CD14-positive monocyte (primary cell): ENCODE measurements at regions not wholly inside any gene's neighbourhood (a gene's known extent, or its start where the extent isn't known, plus 50 kb on each side); places are given as distances from the start of the nearest gene placed in this dataset.

Experiments used
- DNase-seq, 3 donors: peaks; one replicate each; pipeline ENCODE4 v3.0.0-alpha.2; 2011 to 2022
- H2AFZ ChIP-seq: 2 replicates; pipeline ENCODE4 v1.6.0; 2012; ENCODE audit warnings: mild to moderate bottlenecking, low read depth, low read length, inconsistent platforms; ENCODE audit not compliant: insufficient read depth, poor library complexity, severe bottlenecking
- H3K27ac ChIP-seq, 2 donors: 1 replicate in 1 of 2; 2 replicates in 1 of 2; pipeline ENCODE4 v1.5.1; 2012 to 2013; ENCODE audit warnings: low read length in 2 of 2, control low read depth in 1 of 2, inconsistent platforms in 1 of 2, low read depth in 1 of 2, mild to moderate bottlenecking in 1 of 2
- H3K27me3 ChIP-seq, 2 donors: one replicate each; pipeline versions ENCODE4 v1.6.0 to v1.6.1; 2011 to 2013; ENCODE audit warnings: low read length in 2 of 2; ENCODE audit not compliant: control insufficient read depth in 2 of 2, insufficient read depth in 2 of 2
- H3K36me3 ChIP-seq, 2 donors: replicated peaks in 1 of 2; 1 replicate in 1 of 2; 2 replicates in 1 of 2; pipeline versions ENCODE4 v1.5.1 to v1.6.1; 2012 to 2013; ENCODE audit warnings: low read length in 2 of 2, control low read depth in 1 of 2, inconsistent platforms in 1 of 2, mild to moderate bottlenecking in 1 of 2; ENCODE audit not compliant: insufficient read depth in 2 of 2, control insufficient read depth in 1 of 2
- H3K4me1 ChIP-seq, 2 donors: 1 replicate in 1 of 2; 2 replicates in 1 of 2; pipeline versions ENCODE4 v1.5.1 to v1.6.1; 2012 to 2013; ENCODE audit warnings: low read length in 2 of 2, control low read depth in 1 of 2, inconsistent platforms in 1 of 2, mild to moderate bottlenecking in 1 of 2, moderate library complexity in 1 of 2; ENCODE audit not compliant: insufficient read depth in 2 of 2, control insufficient read depth in 1 of 2
- H3K4me2 ChIP-seq: replicated peaks from 2 replicates; pipeline ENCODE3; 2012; ENCODE audit warnings: low read length, moderate library complexity, mild to moderate bottlenecking; ENCODE audit not compliant: poor library complexity, severe bottlenecking; ENCODE audit errors: extremely low read depth
- H3K4me3 ChIP-seq, 3 experiments: fragments of 200-600 bp in 1 of 3; sonication (generic) in 1 of 3; replicated peaks in 1 of 3; 1 replicate in 2 of 3; 2 replicates in 1 of 3; pipeline ENCODE4 v1.5.1; 2011 to 2013; ENCODE audit warnings: low read length in 3 of 3, mild to moderate bottlenecking in 3 of 3, control low read depth in 2 of 3, low read depth in 2 of 3, inconsistent platforms in 1 of 3, moderate library complexity in 1 of 3
- H3K79me2 ChIP-seq: 2 replicates; pipeline ENCODE4 v1.6.0; 2012; ENCODE audit warnings: mild to moderate bottlenecking, control low read depth, inconsistent platforms, low read length, moderate library complexity; ENCODE audit not compliant: insufficient read depth
- H3K9ac ChIP-seq: 2 replicates; pipeline ENCODE4 v1.6.0; 2017; ENCODE audit warnings: low read length, mild to moderate bottlenecking; ENCODE audit not compliant: insufficient read depth, poor library complexity, severe bottlenecking
- H3K9me3 ChIP-seq, 2 donors: replicated peaks in 1 of 2; 1 replicate in 1 of 2; 2 replicates in 1 of 2; pipeline versions ENCODE4 v1.5.1 to v1.6.1; 2012 to 2013; ENCODE audit warnings: low read length in 2 of 2, control low read depth in 1 of 2; ENCODE audit not compliant: control insufficient read depth in 1 of 2, insufficient read depth in 1 of 2
- H4K20me1 ChIP-seq: 2 replicates; pipeline ENCODE4 v1.6.0; 2012; ENCODE audit warnings: mild to moderate bottlenecking, low read length, control low read depth, moderate library complexity; ENCODE audit not compliant: insufficient read depth
- H3K27ac Mint-ChIP-seq, 7 donors: one replicate each; pipeline ENCODE4 v1.8.0; 2020; ENCODE audit warnings: mild to moderate bottlenecking in 7 of 7, mixed read lengths in 7 of 7, moderate library complexity in 6 of 7, inconsistent platforms in 2 of 7
- H3K27me3 Mint-ChIP-seq, 3 donors: one replicate each; pipeline ENCODE4 v1.8.0; 2021 to 2022; ENCODE audit warnings: low read depth in 3 of 3, mild to moderate bottlenecking in 3 of 3, mixed read lengths in 3 of 3, moderate library complexity in 3 of 3, inconsistent platforms in 1 of 3
- H3K36me3 Mint-ChIP-seq, 2 donors: one replicate each; pipeline ENCODE4 v1.8.0; 2020; ENCODE audit warnings: mixed read lengths in 2 of 2, inconsistent platforms in 1 of 2, mild to moderate bottlenecking in 1 of 2
- H3K4me1 Mint-ChIP-seq: one replicate; pipeline ENCODE4 v1.8.0; 2020; ENCODE audit warnings: mild to moderate bottlenecking, mixed read lengths
- H3K4me3 Mint-ChIP-seq, 2 donors: one replicate each; pipeline ENCODE4 v1.8.0; 2020; ENCODE audit warnings: mild to moderate bottlenecking in 2 of 2, mixed read lengths in 2 of 2, moderate library complexity in 1 of 2
- H3K9me3 Mint-ChIP-seq, 7 donors: one replicate each; pipeline ENCODE4 v1.8.0; 2020 to 2022; ENCODE audit warnings: mixed read lengths in 7 of 7, mild to moderate bottlenecking in 6 of 7, moderate library complexity in 6 of 7, inconsistent platforms in 2 of 7
- WGBS: methylation state at CpG from one replicate; pipeline ENCODE4 v1.1.5; 2013; ENCODE audit warnings: missing lambda C conversion rate; ENCODE audit not compliant: insufficient coverage; 5-methylcytosine and 5-hydroxymethylcytosine counted together
- intact Hi-C, 2 donors: fragments of 100-400 bp; cut with micrococcal nuclease; formaldehyde crosslinking; loops; one replicate each; pipeline versions ENCODE4 v1.15.0 to v1.15.1; 2023
- TF ChIP-seq, protein P1 (sequence below): fragments of 200-600 bp; IDR thresholded peaks from one replicate; pipeline ENCODE4 v1.8.0; 2022; ENCODE audit warnings: antibody characterized with exemption, mild to moderate bottlenecking

DNA sequence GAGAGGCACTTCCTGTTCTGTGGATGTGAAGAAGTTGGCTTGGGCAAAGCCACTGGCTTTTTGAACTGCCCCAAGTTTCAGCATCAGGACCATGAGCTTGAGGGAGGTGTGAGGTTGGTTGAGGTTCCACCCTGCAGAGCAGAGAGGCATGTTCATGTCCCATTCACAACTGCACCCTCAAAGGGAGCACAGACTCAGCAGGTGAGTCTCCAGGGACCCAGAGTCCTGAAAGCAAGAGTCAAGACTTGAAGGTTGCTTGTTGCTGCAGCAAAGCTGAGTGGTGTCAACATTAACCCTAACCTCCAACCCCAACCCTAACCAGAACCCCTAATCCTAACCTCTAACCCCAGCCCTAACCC is 556.3 kb downstream of the BRD1 start:
- no peak overlapping the region for H3K4me3 ChIP-seq
- no peaks in the 10 kb centered on the region for H3K9me3 ChIP-seq
- H3K4me3 Mint-ChIP-seq = no peak overlapping the region
- H3K9ac ChIP-seq = no peak overlapping the region
- peaks cover 3 to 14% of the 10 kb centered on the region in 2 donors for H3K27me3 ChIP-seq
- H3K4me2 ChIP-seq = no peak overlapping the region
- no peak overlapping the region for H2AFZ ChIP-seq
- no peaks in the 10 kb centered on the region for H3K36me3 ChIP-seq
- no peaks in the 10 kb centered on the region for H4K20me1 ChIP-seq
- intact Hi-C loops = no loop called here
- no peak overlapping the region for H3K27ac Mint-ChIP-seq
- H3K27me3 Mint-ChIP-seq = peaks cover 11 to 43% (median 21%) of the 10 kb centered on the region in 3 donors
- H3K36me3 Mint-ChIP-seq = no peaks in the 10 kb centered on the region
- no peak for DNase-seq
- H3K27ac ChIP-seq = no peak overlapping the region
- H3K4me1 Mint-ChIP-seq = no peaks in the 10 kb centered on the region
- H3K4me1 ChIP-seq = no peaks in the 10 kb centered on the region
- TF ChIP-seq, protein P1, sequence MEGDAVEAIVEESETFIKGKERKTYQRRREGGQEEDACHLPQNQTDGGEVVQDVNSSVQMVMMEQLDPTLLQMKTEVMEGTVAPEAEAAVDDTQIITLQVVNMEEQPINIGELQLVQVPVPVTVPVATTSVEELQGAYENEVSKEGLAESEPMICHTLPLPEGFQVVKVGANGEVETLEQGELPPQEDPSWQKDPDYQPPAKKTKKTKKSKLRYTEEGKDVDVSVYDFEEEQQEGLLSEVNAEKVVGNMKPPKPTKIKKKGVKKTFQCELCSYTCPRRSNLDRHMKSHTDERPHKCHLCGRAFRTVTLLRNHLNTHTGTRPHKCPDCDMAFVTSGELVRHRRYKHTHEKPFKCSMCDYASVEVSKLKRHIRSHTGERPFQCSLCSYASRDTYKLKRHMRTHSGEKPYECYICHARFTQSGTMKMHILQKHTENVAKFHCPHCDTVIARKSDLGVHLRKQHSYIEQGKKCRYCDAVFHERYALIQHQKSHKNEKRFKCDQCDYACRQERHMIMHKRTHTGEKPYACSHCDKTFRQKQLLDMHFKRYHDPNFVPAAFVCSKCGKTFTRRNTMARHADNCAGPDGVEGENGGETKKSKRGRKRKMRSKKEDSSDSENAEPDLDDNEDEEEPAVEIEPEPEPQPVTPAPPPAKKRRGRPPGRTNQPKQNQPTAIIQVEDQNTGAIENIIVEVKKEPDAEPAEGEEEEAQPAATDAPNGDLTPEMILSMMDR = no peak
- H3K79me2 ChIP-seq = no peaks in the 10 kb centered on the region
- peaks cover 0 to 3% (median 0%) of the 10 kb centered on the region in 7 donors for H3K9me3 Mint-ChIP-seq

DNA sequence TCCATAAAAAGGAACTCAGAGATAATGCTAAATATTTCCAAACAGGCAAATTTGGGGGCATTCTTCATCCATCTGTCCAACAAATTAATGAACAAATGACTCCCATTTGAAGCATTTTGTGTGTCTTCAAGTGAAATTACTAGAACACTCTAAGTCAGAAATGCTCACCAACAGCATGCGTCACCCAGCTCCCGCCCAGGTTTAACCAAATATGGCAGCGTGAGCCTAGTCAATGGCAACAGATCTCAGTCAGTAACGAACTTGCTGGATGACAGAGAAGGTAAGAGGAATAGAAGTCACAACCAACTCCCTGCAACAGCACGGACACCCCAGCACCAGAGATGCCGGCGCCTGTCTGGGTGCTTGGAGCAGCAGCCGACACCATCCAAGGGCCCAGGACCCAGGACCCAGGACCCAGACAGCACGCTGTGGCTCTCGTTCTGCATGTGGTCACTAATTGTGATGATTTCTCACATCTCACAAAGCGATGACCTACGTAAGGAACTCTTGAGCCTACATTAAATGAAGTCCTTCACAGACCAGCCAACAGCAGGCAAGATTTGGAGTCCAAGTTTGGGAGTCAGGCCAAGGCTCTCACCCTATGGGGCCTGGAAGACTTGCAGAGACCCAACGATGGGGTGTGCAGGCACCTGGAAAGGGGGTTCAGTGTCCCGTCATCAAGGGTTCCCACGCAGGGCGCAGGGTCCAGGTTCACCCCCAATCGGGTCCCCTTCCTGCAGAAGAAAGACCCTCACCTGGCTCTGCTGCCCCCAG is 556.9 kb downstream of the BRD1 start:
- H3K27ac Mint-ChIP-seq = no peak overlapping the region
- Histone ChIP-seq H3K79me2 (no peaks in the 10 kb centered on the region), H3K4me1 (no peaks in the 10 kb centered on the region), H4K20me1 (no peaks in the 10 kb centered on the region), H3K4me3 (no peak overlapping the region), H3K9ac (no peak overlapping the region), H3K9me3 (no peaks in the 10 kb centered on the region), H3K36me3 (no peaks in the 10 kb centered on the region), H3K4me2 (no peak overlapping the region), H2AFZ (no peak overlapping the region), H3K27ac (no peak overlapping the region), H3K27me3 (peaks cover 3 to 14% of the 10 kb centered on the region in 2 donors)
- no peaks in the 10 kb centered on the region for H3K4me1 Mint-ChIP-seq
- TF ChIP-seq, protein P1 = no peak
- no peak for DNase-seq
- intact Hi-C loops = no loop called here
- peaks cover 11 to 43% (median 21%) of the 10 kb centered on the region in 3 donors for H3K27me3 Mint-ChIP-seq
- 91% methylated on average over 12 of the region's 17 CpGs for WGBS
- H3K36me3 Mint-ChIP-seq = no peaks in the 10 kb centered on the region
- H3K4me3 Mint-ChIP-seq = no peak overlapping the region
- peaks cover 0 to 3% (median 0%) of the 10 kb centered on the region in 7 donors for H3K9me3 Mint-ChIP-seq
